ENCODE measurements at regions not wholly inside any gene's neighbourhood (a gene's known extent, or its start where the extent isn't known, plus 50 kb on each side); places are given as distances from the start of the nearest gene placed in this dataset.

DNA sequence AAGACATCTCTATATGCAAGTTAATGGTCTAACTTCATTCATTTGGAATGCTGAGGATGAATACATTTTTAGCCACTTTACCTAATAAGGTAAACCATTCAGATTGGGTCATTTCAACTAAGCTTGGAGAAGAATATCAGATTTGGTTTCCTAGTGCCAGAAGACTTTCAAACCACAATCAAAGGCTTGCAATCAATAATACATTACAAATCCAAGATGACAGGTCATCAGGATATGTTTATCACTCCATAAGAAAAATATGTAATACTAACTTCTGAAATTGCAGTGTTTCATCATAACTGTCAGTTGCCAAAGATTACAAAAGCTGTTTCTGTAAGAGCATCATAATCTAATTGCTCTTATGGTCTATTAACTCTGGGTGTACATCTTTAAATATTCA lies 654.0 kb downstream of the COL12A1 start:
- intact Hi-C loops (cut with DNase I): no loop called here
- H3K9me3 ChIP-seq (replicated peaks in 1 of 3): no peaks in the 10 kb centered on the region
- TF ChIP-seq, protein P1, sequence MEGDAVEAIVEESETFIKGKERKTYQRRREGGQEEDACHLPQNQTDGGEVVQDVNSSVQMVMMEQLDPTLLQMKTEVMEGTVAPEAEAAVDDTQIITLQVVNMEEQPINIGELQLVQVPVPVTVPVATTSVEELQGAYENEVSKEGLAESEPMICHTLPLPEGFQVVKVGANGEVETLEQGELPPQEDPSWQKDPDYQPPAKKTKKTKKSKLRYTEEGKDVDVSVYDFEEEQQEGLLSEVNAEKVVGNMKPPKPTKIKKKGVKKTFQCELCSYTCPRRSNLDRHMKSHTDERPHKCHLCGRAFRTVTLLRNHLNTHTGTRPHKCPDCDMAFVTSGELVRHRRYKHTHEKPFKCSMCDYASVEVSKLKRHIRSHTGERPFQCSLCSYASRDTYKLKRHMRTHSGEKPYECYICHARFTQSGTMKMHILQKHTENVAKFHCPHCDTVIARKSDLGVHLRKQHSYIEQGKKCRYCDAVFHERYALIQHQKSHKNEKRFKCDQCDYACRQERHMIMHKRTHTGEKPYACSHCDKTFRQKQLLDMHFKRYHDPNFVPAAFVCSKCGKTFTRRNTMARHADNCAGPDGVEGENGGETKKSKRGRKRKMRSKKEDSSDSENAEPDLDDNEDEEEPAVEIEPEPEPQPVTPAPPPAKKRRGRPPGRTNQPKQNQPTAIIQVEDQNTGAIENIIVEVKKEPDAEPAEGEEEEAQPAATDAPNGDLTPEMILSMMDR (IDR thresholded peaks at IDR 0.05): no peak
- no peak for TF ChIP-seq POLR2A (IDR thresholded peaks at IDR 0.05)
- H3K27me3 ChIP-seq: no peaks in the 10 kb centered on the region
- no peaks in the 10 kb centered on the region for H3K4me1 ChIP-seq (replicated peaks in 1 of 2)
- H3K27ac ChIP-seq: no peak overlapping the region
- H3K36me3 ChIP-seq (replicated peaks in 1 of 2): no peaks in the 10 kb centered on the region
- H3K4me3 ChIP-seq: no peak overlapping the region
- DNase-seq: no peak

DNA sequence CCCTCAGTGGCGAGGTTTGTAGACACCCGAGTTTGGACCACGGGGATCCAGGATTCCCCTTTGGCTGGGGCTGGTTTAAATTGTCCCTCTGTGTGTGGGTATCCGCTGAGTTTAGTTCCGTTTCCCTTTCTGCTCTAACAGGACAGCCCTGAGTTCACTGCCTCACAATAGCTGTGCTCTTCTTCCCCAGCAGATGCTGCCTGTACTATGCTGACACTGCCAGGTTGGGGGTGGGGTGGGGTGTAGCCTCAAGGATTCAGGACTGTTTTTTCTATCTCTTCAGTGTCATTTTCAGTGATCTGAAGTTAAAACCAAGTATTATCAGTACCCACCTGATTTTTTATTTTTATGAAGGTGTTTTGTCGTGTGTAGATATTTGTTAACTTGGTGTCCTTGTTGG lies 655.0 kb downstream of the COL12A1 start:
- Histone ChIP-seq H3K27ac (no peak overlapping the region), H3K4me3 (no peak overlapping the region), H3K9me3 (replicated peaks in 1 of 3) (no peaks in the 10 kb centered on the region), H3K27me3 (no peaks in the 10 kb centered on the region), H3K4me1 (replicated peaks in 1 of 2) (no peaks in the 10 kb centered on the region), H3K36me3 (replicated peaks in 1 of 2) (no peaks in the 10 kb centered on the region)
- no peak for TF ChIP-seq POLR2A (IDR thresholded peaks at IDR 0.05)
- TF ChIP-seq, protein P1 (IDR thresholded peaks at IDR 0.05): no peak
- intact Hi-C loops (cut with DNase I): no loop called here
- DNase-seq: no peak
- 69 to 85% (median 82%) methylated on average over 6 of the region's 6 CpGs for WGBS, 4 donors

DNA sequence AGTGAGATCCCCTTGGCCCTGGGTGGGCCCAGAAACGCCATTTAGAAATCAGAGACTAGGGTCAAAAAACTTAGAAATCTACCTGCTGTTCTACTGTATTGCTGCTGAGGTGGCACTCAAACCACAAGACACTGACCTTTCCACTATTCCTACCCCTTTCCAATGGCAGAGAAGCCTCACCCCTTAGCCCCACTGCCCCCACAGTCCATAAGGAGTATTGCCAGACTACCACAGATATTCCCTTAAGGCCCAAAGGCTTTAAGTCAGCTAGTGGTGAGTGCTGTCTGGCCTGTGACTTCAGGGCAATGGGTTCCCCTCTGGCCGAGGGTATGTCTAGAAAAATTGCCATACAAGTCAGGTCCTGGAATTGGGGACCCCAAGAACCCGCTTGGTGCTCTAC lies 656.1 kb downstream of the COL12A1 start:
- Histone ChIP-seq H3K4me3 (no peak overlapping the region), H3K27me3 (no peaks in the 10 kb centered on the region), H3K27ac (no peak overlapping the region), H3K9me3 (replicated peaks in 1 of 3) (no peaks in the 10 kb centered on the region), H3K4me1 (replicated peaks in 1 of 2) (no peaks in the 10 kb centered on the region), H3K36me3 (replicated peaks in 1 of 2) (no peaks in the 10 kb centered on the region)
- no peak for DNase-seq
- TF ChIP-seq, protein P1 (IDR thresholded peaks at IDR 0.05): no peak
- no peak for TF ChIP-seq POLR2A (IDR thresholded peaks at IDR 0.05)
- WGBS, 4 donors: 69 to 87% (median 81%) methylated on average over 3 of the region's 3 CpGs
- intact Hi-C loops (cut with DNase I): no loop called here

DNA sequence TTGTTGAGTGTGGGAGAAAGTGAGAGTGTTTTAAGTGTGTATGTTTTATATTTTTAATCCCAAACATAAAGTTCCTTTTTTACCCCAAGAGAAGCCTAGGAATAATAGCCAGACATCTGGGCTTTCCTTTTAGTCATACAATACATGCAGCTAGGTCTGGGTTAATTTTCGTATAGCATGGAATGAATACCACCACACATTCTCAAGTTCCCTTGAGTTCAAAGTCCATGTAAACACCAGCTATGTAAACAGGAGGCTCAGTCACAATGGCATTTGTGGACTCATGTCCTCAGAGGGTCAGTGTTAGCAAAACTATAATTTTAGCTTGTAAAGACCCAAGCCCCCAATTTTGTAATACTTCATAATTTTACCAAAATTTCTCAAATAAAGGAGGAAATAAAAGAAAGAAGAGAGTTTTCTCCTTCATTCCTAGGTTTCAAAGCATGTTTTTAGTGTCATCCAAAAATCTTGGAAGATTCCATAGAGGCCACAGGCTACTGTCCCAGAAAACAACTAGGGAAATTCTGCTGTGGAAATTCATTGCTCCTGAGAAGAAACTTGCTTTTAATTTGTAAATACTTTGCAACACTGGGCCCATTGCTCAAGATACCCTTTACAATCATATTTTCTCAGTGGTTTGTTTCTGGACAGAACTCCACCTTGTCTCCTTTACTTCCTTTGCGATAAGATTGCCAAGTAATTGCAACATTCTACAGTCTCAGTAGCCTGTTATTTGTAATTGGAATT lies 671.2 kb downstream of the COL12A1 start:
- DNase-seq: no peak
- H3K4me3 ChIP-seq: no peak overlapping the region
- H3K4me1 ChIP-seq (replicated peaks in 1 of 2): no peaks in the 10 kb centered on the region
- TF ChIP-seq, protein P1 (IDR thresholded peaks at IDR 0.05): no peak
- no peak for TF ChIP-seq POLR2A (IDR thresholded peaks at IDR 0.05)
- no peaks in the 10 kb centered on the region for H3K27me3 ChIP-seq
- WGBS, 4 donors: 48 to 57% (median 53%) methylated on average over 2 of the region's 2 CpGs
- no peaks in the 10 kb centered on the region for H3K9me3 ChIP-seq (replicated peaks in 1 of 3)
- no peak overlapping the region for H3K27ac ChIP-seq
- intact Hi-C loops (cut with DNase I): no loop called here
- no peaks in the 10 kb centered on the region for H3K36me3 ChIP-seq (replicated peaks in 1 of 2)
